GM19452 (cell line): ENCODE measurements at regions not wholly inside any gene's neighbourhood (a gene's known extent, or its start where the extent isn't known, plus 50 kb on each side); places are given as distances from the start of the nearest gene placed in this dataset.

ENCODE experiments used
- ATAC-seq: cut with Tn5 transposase; IDR thresholded peaks from one replicate; pipeline ENCODE4 v1.9.1; 2021; ENCODE audit not compliant: unreplicated experiment

- ATAC-seq, result peak; percentile 73
These were observed 242.1 kb upstream of the RND3 start for GRCh38 chr2:150729495-150729955.

DNA sequence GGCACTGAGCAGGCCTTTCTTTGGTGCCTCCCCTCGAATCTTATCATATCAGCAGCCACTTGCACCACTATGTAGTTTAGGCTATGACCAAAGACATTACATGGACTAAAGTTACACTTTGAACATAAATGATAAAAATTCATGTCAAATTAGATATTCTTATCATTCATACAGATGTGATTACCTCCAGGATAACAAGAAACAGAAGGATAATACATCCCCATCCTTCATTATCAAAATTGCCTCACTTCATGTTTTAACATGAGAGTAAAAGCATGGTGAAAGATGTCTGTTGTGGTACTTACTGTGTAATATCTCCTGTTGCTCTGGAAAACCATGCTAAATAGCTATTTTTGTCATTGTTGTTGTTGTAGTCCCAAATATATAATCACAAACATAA lies 230.8 kb upstream of the RND3 start:
- no peak for ATAC-seq

DNA sequence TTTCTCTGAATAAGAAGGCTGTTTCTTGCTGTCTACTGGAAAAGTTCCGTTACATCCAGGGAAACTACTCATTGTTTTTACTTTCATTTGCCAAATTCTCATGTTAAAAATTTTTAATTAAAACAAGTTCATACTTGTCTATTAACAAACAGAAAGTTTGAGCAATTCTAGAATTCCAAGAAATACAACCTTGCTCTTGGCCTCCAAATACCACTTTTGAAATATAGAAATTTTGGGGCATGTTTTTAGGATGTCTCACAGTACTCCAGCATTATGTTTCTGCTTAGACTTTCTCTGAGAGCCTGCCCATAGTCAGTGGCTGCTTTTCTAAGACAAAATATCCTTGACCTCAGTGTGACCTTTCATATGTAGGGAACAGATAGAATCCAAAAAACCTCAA lies 228.7 kb upstream of the RND3 start:
- no peak for ATAC-seq

- no peak for ATAC-seq
These were observed 228.0 kb upstream of the RND3 start for GRCh38 chr2:150715501-150715900.

GRCh38 chr2:150710916-150711315 lies 223.4 kb upstream of the RND3 start:
- ATAC-seq, result no peak

DNA sequence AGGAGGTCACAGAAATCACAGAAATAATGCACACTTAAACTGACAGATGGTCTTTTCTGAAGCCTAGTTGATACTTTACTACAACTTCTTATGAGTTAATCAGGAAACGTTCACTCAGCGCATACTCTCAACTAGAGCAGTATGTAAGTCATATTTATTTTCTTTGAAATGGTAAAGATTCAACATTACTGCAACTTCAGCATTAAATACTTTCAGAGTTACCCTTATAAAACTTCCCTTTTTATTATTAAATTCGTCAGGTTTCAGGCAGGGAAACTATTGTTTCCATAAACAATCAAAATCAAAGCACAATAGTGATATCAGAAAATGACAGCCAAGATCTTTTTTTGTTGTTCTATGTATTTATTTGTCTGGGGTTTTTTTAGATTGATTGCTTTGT lies 222.6 kb upstream of the RND3 start:
- ATAC-seq, result no peak

DNA sequence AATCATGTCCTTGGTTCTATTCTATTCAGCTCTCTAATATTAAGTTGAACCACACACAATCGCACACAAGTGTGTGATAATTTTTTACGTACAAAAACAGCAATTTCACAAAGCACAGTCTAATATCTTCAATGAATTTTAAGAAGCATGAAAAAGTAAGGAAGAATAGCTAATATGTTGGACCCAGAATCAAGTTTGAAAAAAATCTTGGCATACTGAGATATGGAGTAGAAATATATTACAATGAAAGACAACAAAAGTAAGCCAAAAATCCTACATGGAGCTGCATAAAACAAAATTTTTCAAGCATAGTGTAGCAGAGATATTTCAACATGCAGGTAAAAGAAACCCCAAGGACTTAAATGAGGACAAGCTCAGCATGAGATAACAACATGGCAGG lies 219.1 kb upstream of the RND3 start:
- ATAC-seq, result no peak

- no peak for ATAC-seq
These were observed 218.3 kb upstream of the RND3 start for GRCh38 chr2:150705767-150706166.

DNA sequence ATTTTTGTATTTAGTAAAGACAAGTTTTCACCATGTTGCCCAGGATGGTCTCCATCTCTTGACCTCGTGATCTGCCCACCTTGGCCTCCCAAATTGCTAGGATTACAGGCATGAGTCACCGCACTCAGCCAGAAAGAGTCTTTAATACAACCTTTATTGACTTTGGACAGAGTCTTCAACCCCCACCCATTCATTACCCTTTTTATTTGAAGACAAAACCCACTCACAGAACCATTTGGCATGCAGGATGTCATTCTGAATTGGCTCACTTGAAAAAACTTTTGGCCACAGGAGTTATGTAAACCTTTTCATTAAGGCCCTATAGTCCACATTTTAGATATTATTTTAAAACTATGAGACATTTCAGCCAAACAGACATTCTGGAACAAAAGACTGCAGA lies 217.9 kb upstream of the RND3 start:
- no peak for ATAC-seq

GRCh38 chr2:150702791-150703190 lies 215.3 kb upstream of the RND3 start:
- ATAC-seq, result no peak

DNA sequence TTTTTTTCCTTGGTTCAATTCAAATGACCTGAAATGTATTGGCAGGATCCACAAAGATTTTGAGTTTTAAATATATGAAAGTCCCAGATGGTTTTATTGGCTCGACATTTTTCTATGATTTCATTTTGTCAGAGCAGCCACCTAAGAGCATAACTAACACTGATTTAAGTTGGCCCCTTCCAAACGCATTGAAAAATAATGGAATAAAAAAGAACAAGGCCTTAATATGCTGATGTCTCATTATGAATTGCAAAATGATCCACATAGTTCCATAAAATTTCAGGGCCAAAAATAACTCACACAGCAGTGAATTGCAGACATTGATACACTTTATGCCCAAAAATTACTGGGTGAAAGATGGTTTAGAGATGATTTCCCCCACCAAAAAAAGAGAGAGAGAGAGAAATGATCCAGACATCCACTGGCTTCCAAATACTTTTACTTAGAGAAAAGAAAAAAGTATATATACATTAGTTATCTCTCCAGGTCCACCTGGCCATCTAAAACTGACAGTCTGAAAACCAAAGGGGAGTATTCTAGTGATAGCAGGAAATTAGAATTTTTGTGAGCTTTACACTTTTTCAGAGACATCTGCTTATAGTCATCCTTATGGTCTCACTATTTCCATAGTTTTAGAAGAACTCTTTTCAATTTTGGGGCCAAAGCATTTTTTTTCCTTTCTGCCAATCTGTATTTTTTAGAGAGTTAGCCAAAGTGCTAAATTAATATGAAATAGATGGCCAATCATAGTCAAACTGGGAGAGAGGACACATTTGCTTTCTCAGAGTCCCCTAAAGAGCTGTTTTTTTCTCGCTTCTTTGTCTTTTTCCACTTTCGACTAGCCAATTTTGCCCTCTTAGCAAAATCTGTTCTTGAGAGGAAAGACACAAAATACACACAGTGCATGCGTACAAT lies 213.5 kb upstream of the RND3 start:
- no peak for ATAC-seq

GRCh38 chr2:150699218-150699617 lies 211.8 kb upstream of the RND3 start:
- ATAC-seq, result no peak

DNA sequence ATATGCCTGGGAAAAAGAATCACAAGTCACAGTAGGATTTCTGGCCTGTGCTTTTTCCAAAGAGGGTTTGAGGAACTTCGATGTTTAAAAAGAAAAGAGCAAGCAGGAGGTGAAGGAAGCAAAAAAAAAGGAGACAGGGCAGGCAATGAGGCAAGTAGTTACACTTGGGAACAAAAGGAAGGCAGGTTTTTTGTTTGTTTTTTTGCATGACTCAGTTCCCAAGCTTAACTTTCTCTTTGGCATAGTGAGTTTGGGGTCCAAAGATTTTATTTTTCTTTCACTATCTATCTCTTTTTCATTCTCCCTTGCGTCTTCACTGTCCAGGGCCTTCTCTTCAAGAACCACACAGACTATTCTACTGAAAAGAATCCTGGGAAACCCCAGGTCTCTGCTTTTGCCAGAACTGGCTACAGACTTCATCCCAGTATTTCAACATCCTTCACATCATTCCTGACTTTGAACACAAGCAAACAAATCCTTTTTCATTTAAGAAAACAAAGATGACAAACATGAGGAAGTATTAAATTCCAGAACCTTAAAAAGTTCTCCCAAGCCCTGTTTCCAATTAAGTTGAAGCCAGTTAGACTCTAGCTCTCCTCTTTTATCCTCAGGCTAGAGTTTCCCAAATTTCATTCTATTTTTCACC lies 210.7 kb upstream of the RND3 start:
- ATAC-seq, result no peak

GRCh38 chr2:150697596-150697995 lies 210.1 kb upstream of the RND3 start:
- ATAC-seq, result no peak

GRCh38 chr2:150695451-150696135 lies 208.1 kb upstream of the RND3 start:
- ATAC-seq, result no peak

DNA sequence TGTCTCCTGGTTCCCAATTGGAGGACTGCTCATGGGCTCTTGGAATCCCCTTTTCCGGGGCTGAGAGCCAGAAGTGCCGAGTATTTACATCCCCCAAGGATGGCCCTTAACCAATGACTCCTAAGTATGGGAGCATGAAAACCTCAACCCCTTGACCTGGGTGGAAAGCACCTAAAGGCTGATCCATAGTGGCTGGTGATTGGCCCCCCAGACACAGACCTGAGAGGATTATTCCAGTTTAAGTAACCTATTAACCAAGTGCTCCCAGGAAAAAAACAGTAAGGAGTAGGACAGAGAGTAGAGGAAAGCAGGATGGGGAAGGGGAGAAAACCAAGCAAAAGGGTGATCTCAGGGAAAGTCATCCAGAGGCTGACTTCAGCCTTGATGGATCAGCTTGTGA lies 206.1 kb upstream of the RND3 start:
- no peak for ATAC-seq

- no peak for ATAC-seq
These were observed 203.4 kb upstream of the RND3 start for GRCh38 chr2:150690870-150691269.

GRCh38 chr2:150690261-150690660 lies 202.8 kb upstream of the RND3 start:
- no peak for ATAC-seq

GRCh38 chr2:150689590-150689989 lies 202.1 kb upstream of the RND3 start:
- no peak for ATAC-seq

- ATAC-seq, result no peak
These were observed 200.5 kb upstream of the RND3 start for GRCh38 chr2:150688016-150688415.

DNA sequence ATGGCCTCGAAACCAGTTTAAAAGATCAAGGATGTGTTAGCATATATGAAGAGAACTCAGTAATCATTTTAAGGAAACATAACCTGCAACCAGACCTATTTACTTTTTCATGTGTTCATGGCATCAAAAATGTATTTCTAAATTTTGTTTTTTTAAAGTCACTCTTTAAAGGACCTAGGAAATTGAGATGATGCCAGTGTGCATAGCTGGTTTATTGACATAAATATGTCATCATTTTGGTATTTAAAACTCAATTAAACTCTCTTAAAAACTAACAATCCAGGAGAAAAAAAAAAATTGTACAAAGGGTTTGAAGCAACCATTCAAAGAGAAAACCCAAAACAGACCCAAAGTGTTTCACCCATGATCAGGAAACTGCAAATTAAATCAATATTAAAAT lies 198.9 kb upstream of the RND3 start:
- no peak for ATAC-seq
